ENCODE measurements at regions not wholly inside any gene's neighbourhood (a gene's known extent, or its start where the extent isn't known, plus 50 kb on each side); places are given as distances from the start of the nearest gene placed in this dataset.

- Mint-ChIP-seq H3K9me3 (no peaks in the 10 kb centered on the region), H3K4me1 (ENCODE audit: unreplicated experiment) (peaks cover 27% of the 10 kb centered on the region), H3K4me3 (no peak overlapping the region), H3K27ac (no peak overlapping the region), H3K36me3 (peaks cover 15% of the 10 kb centered on the region), H3K27me3 (no peaks in the 10 kb centered on the region)
- TF ChIP-seq CTCF (conservative IDR thresholded peaks at IDR 0.05): no peak
- no peak for DNase-seq (ENCODE audit: extremely low spot score, unreplicated experiment)
Observed at GRCh38 chr21:36207577-36208320, 51.1 kb downstream of the DOP1B start.

DNA sequence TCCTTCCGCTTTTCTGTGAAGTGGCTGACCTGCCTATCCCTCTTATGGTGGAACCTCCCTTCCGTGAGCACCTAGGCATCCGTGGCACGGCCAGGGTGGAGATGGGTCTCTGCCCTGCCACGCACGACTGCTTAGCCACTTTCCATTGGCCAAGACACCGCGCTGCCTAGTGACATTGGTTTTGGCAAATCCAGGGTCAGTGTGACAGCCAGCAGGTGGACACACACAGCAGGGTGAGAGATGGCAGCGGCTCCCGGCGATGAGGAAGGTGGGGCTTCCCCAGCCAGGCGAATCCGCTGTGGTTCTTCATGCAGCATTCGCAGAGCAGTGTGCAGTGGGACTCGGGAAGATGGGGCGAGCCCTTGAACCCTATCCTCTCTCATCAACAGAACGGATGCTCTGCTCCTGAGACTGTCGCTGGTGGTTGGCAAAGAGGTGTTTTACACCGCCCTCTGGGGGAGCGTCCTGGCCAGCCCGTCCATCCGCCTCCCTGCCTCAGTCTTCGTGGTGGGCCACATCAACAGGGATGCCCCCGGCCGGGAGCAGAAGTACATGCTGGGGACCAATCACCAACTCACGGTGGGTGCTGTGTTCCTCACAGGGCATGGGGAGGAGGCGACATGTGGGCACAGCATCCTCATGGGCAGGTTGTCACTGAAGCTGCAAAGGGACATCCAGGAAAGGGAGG lies 51.8 kb downstream of the DOP1B start:
- peak overlapping the region; percentile 43 for H3K27ac Mint-ChIP-seq
- H3K36me3 Mint-ChIP-seq: peaks cover 12% of the 10 kb centered on the region
- peaks cover 23% of the 10 kb centered on the region for H3K4me1 Mint-ChIP-seq (ENCODE audit: unreplicated experiment)
- TF ChIP-seq CTCF (conservative IDR thresholded peaks at IDR 0.05): no peak
- H3K4me3 Mint-ChIP-seq: no peak overlapping the region
- H3K9me3 Mint-ChIP-seq: no peaks in the 10 kb centered on the region
- DNase-seq (ENCODE audit: extremely low spot score, unreplicated experiment): no peak
- H3K27me3 Mint-ChIP-seq: no peaks in the 10 kb centered on the region

- Mint-ChIP-seq H3K4me3 (no peak overlapping the region), H3K27ac (peak overlapping the region; percentile 81), H3K36me3 (peaks cover 16% of the 10 kb centered on the region), H3K27me3 (no peaks in the 10 kb centered on the region), H3K4me1 (ENCODE audit: unreplicated experiment) (peaks cover 18% of the 10 kb centered on the region), H3K9me3 (no peaks in the 10 kb centered on the region)
- no peak for DNase-seq (ENCODE audit: extremely low spot score, unreplicated experiment)
- peak; percentile 64 for TF ChIP-seq CTCF (conservative IDR thresholded peaks at IDR 0.05)
Observed at GRCh38 chr21:36209626-36210171, 53.1 kb downstream of the DOP1B start.

DNA sequence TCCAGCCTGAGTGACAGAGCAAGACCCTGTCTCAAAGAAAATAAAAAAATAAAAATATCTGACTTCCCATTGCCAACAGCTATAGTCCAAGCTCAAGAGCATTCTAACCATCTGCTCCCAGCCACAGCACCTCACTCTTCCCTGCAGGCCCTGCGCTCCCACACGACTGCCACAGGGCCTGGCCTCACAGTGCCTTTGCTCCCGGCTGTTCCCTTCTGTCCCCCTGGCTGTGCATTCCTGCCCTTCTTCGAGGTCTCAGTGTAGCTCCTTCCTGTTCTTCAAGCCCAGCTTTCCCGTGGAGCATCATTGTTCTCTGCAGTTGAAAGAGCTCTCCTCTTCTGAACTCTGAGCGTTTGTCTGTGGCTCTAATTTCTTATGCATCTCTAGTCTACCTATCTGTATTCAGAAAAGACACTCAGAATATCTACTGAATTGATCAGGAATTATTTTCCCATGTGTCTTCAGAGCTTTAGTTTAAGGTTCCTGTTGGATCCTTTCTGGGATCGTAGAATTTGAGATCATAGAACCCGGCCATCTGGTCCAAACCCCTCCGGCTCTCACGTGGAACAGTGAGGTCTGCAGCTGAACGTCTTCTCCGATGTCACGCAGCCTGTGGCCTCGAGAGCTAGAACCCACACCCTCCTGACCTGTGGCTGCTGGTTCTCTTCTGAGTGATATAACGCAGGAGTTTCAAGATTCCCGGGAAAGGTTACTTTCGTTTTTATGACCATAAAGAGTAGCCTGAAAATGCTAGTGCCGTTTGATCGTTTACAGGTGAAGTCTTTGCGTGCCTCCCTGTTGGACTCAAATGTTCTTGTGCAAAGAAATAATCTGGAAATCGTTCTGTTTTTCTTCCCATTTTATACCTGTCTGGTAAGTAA lies 54.4 kb downstream of the DOP1B start:
- TF ChIP-seq CTCF (conservative IDR thresholded peaks at IDR 0.05): no peak
- no peak for DNase-seq (ENCODE audit: extremely low spot score, unreplicated experiment)
- no peaks in the 10 kb centered on the region for H3K9me3 Mint-ChIP-seq
- H3K27ac Mint-ChIP-seq: no peak overlapping the region
- H3K36me3 Mint-ChIP-seq: peaks cover 16% of the 10 kb centered on the region
- H3K4me1 Mint-ChIP-seq (ENCODE audit: unreplicated experiment): peaks cover 18% of the 10 kb centered on the region
- no peaks in the 10 kb centered on the region for H3K27me3 Mint-ChIP-seq
- H3K4me3 Mint-ChIP-seq: no peak overlapping the region

- H3K4me1 Mint-ChIP-seq (ENCODE audit: unreplicated experiment): peaks cover 18% of the 10 kb centered on the region
- H3K27ac Mint-ChIP-seq: no peak overlapping the region
- DNase-seq (ENCODE audit: extremely low spot score, unreplicated experiment): no peak
- no peaks in the 10 kb centered on the region for H3K9me3 Mint-ChIP-seq
- no peaks in the 10 kb centered on the region for H3K27me3 Mint-ChIP-seq
- no peak for TF ChIP-seq CTCF (conservative IDR thresholded peaks at IDR 0.05)
- H3K4me3 Mint-ChIP-seq: no peak overlapping the region
- peaks cover 16% of the 10 kb centered on the region for H3K36me3 Mint-ChIP-seq
Observed at GRCh38 chr21:36211660-36212512, 55.3 kb downstream of the DOP1B start.
